WTC11 (cell line): ENCODE measurements at regions not wholly inside any gene's neighbourhood (a gene's known extent, or its start where the extent isn't known, plus 50 kb on each side); places are given as distances from the start of the nearest gene placed in this dataset.

Experiments used
- ATAC-seq: fragments of 200-7000 bp; cut with Tn5 transposase; 2 replicates; pipeline ENCODE4 v1.10.0; 2021; ENCODE audit warnings: mild to moderate bottlenecking, moderate library complexity
- CTCF ChIA-PET: fragments of 300-600 bp; sonication (Branson Sonifier 250); formaldehyde crosslinking; loops from one replicate; lab custom pipeline; 2021; ENCODE audit warnings: antibody characterized with exemption; lab: Charles Lee
- POLR2A ChIA-PET: fragments of 350-600 bp; sonication (Branson Sonifier 250); formaldehyde crosslinking; loops from one replicate; lab custom pipeline; 2021; ENCODE audit warnings: antibody characterized with exemption; lab: Charles Lee
- DNase-seq: peaks from one replicate; pipeline ENCODE4 v3.0.0; 2021; ENCODE audit warnings: low spot score
- H3K27ac Mint-ChIP-seq: 2 replicates; pipeline ENCODE4 v1.8.0; 2021; ENCODE audit warnings: mixed read lengths
- H3K27me3 Mint-ChIP-seq: 2 replicates; pipeline ENCODE4 v1.8.0; 2021; ENCODE audit warnings: low read depth, mild to moderate bottlenecking, moderate library complexity, mixed read lengths
- H3K36me3 Mint-ChIP-seq: 2 replicates; pipeline ENCODE4 v1.8.0; 2021; ENCODE audit warnings: mixed read lengths
- H3K4me1 Mint-ChIP-seq: 2 replicates; pipeline ENCODE4 v1.8.0; 2022; ENCODE audit warnings: mixed read lengths
- H3K4me3 Mint-ChIP-seq: 2 replicates; pipeline ENCODE4 v1.8.0; 2021; ENCODE audit warnings: mild to moderate bottlenecking, moderate library complexity, mixed read lengths
- H3K9me3 Mint-ChIP-seq: 2 replicates; pipeline ENCODE4 v1.8.0; 2021; ENCODE audit warnings: mixed read lengths
- CBFB ChIP-seq: sonication (generic); formaldehyde crosslinking; IDR thresholded peaks from 2 replicates; pipeline ENCODE4 v1.8.1; 2022; ENCODE audit warnings: mild to moderate bottlenecking, low read depth, missing genetic modification reagents
- CREB1 ChIP-seq: sonication (generic); formaldehyde crosslinking; IDR thresholded peaks from 2 replicates; pipeline ENCODE4 v1.8.0; 2023; ENCODE audit warnings: mild to moderate bottlenecking, missing genetic modification reagents
- E2F1 ChIP-seq: sonication (generic); formaldehyde crosslinking; IDR thresholded peaks from 2 replicates; pipeline ENCODE4 v1.8.0; 2022; ENCODE audit warnings: mild to moderate bottlenecking, missing genetic modification reagents
- MAX ChIP-seq: sonication (generic); formaldehyde crosslinking; IDR thresholded peaks from 2 replicates; pipeline ENCODE4 v1.8.0; 2022; ENCODE audit warnings: mild to moderate bottlenecking, missing genetic modification reagents
- NFE2L1 ChIP-seq: sonication (generic); formaldehyde crosslinking; IDR thresholded peaks from 2 replicates; pipeline ENCODE4 v1.8.1; 2023; ENCODE audit warnings: missing genetic modification reagents
- RELA ChIP-seq: sonication (generic); formaldehyde crosslinking; IDR thresholded peaks from 2 replicates; pipeline ENCODE4 v1.8.1; 2022; ENCODE audit warnings: missing genetic modification reagents, mild to moderate bottlenecking, borderline replicate concordance
- ZNF121 ChIP-seq: sonication (generic); formaldehyde crosslinking; IDR thresholded peaks from 2 replicates; pipeline ENCODE4 v1.8.0; 2023; ENCODE audit warnings: missing genetic modification reagents
- ZNF396 ChIP-seq: fragments of 250-450 bp; sonication (Bioruptor Pico); IDR thresholded peaks from 2 replicates; pipeline ENCODE4 v1.8.0; 2021; ENCODE audit warnings: mild to moderate bottlenecking, moderate library complexity, borderline replicate concordance
- ZSCAN18 ChIP-seq: fragments of 250-450 bp; sonication (Bioruptor Pico); IDR thresholded peaks from 2 replicates; pipeline ENCODE4 v2.1.2; 2022; ENCODE audit warnings: mild to moderate bottlenecking, moderate library complexity
- TF ChIP-seq, protein P1 (sequence below): sonication (generic); formaldehyde crosslinking; IDR thresholded peaks from 2 replicates; pipeline ENCODE4 v1.8.1; 2022; ENCODE audit warnings: missing genetic modification reagents, borderline replicate concordance
- TF ChIP-seq, protein P2 (sequence below): fragments of 250-450 bp; sonication (Bioruptor Pico); IDR thresholded peaks from 2 replicates; pipeline ENCODE4 v1.9.0; 2021; ENCODE audit warnings: mild to moderate bottlenecking, borderline replicate concordance
- TF ChIP-seq, protein P3 (sequence below): sonication (generic); formaldehyde crosslinking; IDR thresholded peaks from 2 replicates; pipeline ENCODE4 v1.8.0; 2022; ENCODE audit warnings: mild to moderate bottlenecking, missing genetic modification reagents
- TF ChIP-seq, protein P4 (sequence below): fragments of 200-600 bp; IDR thresholded peaks from 2 replicates; pipeline ENCODE4 v1.8.0; 2022; ENCODE audit warnings: antibody characterized with exemption
- TF ChIP-seq, protein P5 (sequence below): fragments of 250-450 bp; sonication (Bioruptor Pico); IDR thresholded peaks from 2 replicates; pipeline ENCODE4 v1.9.0; 2021; ENCODE audit warnings: mild to moderate bottlenecking
- TF ChIP-seq, protein P6 (sequence below): fragments of 250-450 bp; sonication (Bioruptor Pico); IDR thresholded peaks from 2 replicates; pipeline ENCODE4 v1.8.0; 2021; ENCODE audit warnings: mild to moderate bottlenecking

DNA sequence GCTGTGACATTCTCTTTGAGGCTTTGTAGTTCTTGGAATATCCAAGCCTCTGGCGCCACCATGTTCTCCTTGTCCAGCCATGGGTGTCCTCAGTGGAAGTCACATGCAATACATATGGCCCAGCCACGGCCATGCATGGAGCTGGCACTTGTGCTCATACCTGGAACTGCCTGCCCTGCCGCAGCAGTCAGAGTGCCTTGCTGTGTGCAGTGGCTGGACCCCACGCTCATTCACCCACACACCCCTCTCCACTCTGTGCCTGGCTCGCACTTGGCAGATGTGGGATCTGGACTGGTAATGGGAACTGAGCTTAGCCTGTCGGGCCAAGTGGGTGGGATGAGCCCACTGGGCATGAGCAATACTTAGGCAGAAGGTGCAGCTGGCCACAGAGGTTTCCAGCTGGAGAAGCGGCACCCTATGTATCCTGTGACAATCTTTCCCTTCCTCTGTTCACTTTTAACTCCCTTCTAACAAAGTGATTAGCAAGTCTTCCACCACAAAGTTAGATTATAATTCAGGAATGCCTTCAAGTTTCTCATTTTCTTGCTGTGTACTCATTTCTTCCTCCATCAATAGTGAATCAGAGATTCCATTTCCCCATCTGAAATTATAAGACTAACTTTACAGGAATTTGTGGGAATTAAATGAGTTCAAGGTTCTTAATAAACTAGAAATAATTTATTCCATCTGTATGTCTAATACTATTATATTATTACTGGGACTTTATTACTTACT lies 351.6 kb upstream of the NCAM2 start:
- ATAC-seq (no peak), DNase-seq (no peak)
- peaks cover 2% of the 10 kb centered on the region for H3K36me3 Mint-ChIP-seq
- no peak overlapping the region for H3K27ac Mint-ChIP-seq
- H3K9me3 Mint-ChIP-seq, result peaks cover 13% of the 10 kb centered on the region; the same call in 1 of the 2 replicates
- POLR2A ChIA-PET, result no interaction called here
- TF ChIP-seq, protein P1, sequence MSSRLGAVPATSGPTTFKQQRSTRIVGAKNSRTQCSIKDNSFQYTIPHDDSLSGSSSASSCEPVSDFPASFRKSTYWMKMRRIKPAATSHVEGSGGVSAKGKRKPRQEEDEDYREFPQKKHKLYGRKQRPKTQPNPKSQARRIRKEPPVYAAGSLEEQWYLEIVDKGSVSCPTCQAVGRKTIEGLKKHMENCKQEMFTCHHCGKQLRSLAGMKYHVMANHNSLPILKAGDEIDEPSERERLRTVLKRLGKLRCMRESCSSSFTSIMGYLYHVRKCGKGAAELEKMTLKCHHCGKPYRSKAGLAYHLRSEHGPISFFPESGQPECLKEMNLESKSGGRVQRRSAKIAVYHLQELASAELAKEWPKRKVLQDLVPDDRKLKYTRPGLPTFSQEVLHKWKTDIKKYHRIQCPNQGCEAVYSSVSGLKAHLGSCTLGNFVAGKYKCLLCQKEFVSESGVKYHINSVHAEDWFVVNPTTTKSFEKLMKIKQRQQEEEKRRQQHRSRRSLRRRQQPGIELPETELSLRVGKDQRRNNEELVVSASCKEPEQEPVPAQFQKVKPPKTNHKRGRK (CRISPR knock-in tag), result no peak
- TF ChIP-seq ZSCAN18 (CRISPR knock-in tag) (no peak), RELA (CRISPR knock-in tag) (no peak), MAX (CRISPR knock-in tag) (no peak), CBFB (CRISPR knock-in tag) (no peak)
- TF ChIP-seq, protein P2, sequence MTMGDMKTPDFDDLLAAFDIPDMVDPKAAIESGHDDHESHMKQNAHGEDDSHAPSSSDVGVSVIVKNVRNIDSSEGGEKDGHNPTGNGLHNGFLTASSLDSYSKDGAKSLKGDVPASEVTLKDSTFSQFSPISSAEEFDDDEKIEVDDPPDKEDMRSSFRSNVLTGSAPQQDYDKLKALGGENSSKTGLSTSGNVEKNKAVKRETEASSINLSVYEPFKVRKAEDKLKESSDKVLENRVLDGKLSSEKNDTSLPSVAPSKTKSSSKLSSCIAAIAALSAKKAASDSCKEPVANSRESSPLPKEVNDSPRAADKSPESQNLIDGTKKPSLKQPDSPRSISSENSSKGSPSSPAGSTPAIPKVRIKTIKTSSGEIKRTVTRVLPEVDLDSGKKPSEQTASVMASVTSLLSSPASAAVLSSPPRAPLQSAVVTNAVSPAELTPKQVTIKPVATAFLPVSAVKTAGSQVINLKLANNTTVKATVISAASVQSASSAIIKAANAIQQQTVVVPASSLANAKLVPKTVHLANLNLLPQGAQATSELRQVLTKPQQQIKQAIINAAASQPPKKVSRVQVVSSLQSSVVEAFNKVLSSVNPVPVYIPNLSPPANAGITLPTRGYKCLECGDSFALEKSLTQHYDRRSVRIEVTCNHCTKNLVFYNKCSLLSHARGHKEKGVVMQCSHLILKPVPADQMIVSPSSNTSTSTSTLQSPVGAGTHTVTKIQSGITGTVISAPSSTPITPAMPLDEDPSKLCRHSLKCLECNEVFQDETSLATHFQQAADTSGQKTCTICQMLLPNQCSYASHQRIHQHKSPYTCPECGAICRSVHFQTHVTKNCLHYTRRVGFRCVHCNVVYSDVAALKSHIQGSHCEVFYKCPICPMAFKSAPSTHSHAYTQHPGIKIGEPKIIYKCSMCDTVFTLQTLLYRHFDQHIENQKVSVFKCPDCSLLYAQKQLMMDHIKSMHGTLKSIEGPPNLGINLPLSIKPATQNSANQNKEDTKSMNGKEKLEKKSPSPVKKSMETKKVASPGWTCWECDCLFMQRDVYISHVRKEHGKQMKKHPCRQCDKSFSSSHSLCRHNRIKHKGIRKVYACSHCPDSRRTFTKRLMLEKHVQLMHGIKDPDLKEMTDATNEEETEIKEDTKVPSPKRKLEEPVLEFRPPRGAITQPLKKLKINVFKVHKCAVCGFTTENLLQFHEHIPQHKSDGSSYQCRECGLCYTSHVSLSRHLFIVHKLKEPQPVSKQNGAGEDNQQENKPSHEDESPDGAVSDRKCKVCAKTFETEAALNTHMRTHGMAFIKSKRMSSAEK (CRISPR knock-in tag), result no peak
- TF ChIP-seq, protein P3, sequence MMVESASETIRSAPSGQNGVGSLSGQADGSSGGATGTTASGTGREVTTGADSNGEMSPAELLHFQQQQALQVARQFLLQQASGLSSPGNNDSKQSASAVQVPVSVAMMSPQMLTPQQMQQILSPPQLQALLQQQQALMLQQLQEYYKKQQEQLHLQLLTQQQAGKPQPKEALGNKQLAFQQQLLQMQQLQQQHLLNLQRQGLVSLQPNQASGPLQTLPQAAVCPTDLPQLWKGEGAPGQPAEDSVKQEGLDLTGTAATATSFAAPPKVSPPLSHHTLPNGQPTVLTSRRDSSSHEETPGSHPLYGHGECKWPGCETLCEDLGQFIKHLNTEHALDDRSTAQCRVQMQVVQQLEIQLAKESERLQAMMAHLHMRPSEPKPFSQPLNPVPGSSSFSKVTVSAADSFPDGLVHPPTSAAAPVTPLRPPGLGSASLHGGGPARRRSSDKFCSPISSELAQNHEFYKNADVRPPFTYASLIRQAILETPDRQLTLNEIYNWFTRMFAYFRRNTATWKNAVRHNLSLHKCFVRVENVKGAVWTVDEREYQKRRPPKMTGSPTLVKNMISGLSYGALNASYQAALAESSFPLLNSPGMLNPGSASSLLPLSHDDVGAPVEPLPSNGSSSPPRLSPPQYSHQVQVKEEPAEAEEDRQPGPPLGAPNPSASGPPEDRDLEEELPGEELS (CRISPR knock-in tag), result no peak
- no peak overlapping the region for H3K4me3 Mint-ChIP-seq
- peaks cover 9% of the 10 kb centered on the region for H3K4me1 Mint-ChIP-seq
- CTCF ChIA-PET, result no interaction called here
- H3K27me3 Mint-ChIP-seq, result no peaks in the 10 kb centered on the region

DNA sequence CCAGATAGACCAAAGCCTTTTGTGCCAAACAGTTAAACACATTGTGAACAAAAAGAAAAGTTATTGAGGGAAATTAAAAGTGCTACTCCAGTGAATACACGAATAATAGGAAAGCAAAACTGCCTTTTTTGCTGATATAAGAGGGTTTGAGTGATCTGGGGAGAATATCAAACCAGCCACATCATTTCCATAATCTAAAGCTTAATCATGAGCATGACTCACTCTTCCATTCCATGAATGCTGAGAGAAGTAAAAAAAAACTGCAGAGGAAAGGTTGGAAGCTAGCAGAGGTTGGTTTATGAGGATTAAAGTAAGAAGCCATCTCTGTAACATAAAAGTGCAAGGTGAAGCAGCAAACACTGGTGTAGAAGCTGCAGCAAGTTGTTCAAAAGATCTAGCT lies 350.6 kb upstream of the NCAM2 start:
- H3K4me1 Mint-ChIP-seq, result peaks cover 8% of the 10 kb centered on the region
- ATAC-seq (no peak), DNase-seq (no peak)
- POLR2A ChIA-PET, result interaction anchor here (0.8 kb wide), 1 partner anchor 58 kb away, joined by 3 read pairs; no protein-coding TSS in a partner anchor
- H3K27me3 Mint-ChIP-seq, result no peaks in the 10 kb centered on the region
- H3K27ac Mint-ChIP-seq, result no peak overlapping the region
- no peak overlapping the region for H3K4me3 Mint-ChIP-seq
- no peak for TF ChIP-seq CREB1 (CRISPR knock-in tag)
- TF ChIP-seq E2F1 (CRISPR knock-in tag), result no peak
- TF ChIP-seq NFE2L1 (CRISPR knock-in tag), result no peak
- TF ChIP-seq ZNF121 (CRISPR knock-in tag), result no peak
- TF ChIP-seq, protein P4, sequence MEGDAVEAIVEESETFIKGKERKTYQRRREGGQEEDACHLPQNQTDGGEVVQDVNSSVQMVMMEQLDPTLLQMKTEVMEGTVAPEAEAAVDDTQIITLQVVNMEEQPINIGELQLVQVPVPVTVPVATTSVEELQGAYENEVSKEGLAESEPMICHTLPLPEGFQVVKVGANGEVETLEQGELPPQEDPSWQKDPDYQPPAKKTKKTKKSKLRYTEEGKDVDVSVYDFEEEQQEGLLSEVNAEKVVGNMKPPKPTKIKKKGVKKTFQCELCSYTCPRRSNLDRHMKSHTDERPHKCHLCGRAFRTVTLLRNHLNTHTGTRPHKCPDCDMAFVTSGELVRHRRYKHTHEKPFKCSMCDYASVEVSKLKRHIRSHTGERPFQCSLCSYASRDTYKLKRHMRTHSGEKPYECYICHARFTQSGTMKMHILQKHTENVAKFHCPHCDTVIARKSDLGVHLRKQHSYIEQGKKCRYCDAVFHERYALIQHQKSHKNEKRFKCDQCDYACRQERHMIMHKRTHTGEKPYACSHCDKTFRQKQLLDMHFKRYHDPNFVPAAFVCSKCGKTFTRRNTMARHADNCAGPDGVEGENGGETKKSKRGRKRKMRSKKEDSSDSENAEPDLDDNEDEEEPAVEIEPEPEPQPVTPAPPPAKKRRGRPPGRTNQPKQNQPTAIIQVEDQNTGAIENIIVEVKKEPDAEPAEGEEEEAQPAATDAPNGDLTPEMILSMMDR, result no peak
- TF ChIP-seq, protein P5, sequence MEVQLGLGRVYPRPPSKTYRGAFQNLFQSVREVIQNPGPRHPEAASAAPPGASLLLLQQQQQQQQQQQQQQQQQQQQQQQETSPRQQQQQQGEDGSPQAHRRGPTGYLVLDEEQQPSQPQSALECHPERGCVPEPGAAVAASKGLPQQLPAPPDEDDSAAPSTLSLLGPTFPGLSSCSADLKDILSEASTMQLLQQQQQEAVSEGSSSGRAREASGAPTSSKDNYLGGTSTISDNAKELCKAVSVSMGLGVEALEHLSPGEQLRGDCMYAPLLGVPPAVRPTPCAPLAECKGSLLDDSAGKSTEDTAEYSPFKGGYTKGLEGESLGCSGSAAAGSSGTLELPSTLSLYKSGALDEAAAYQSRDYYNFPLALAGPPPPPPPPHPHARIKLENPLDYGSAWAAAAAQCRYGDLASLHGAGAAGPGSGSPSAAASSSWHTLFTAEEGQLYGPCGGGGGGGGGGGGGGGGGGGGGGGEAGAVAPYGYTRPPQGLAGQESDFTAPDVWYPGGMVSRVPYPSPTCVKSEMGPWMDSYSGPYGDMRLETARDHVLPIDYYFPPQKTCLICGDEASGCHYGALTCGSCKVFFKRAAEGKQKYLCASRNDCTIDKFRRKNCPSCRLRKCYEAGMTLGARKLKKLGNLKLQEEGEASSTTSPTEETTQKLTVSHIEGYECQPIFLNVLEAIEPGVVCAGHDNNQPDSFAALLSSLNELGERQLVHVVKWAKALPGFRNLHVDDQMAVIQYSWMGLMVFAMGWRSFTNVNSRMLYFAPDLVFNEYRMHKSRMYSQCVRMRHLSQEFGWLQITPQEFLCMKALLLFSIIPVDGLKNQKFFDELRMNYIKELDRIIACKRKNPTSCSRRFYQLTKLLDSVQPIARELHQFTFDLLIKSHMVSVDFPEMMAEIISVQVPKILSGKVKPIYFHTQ (CRISPR knock-in tag), result no peak
- TF ChIP-seq ZNF396, result no peak
- TF ChIP-seq, protein P6, sequence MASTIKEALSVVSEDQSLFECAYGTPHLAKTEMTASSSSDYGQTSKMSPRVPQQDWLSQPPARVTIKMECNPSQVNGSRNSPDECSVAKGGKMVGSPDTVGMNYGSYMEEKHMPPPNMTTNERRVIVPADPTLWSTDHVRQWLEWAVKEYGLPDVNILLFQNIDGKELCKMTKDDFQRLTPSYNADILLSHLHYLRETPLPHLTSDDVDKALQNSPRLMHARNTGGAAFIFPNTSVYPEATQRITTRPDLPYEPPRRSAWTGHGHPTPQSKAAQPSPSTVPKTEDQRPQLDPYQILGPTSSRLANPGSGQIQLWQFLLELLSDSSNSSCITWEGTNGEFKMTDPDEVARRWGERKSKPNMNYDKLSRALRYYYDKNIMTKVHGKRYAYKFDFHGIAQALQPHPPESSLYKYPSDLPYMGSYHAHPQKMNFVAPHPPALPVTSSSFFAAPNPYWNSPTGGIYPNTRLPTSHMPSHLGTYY (CRISPR knock-in tag), result no peak
- CTCF ChIA-PET, result interaction anchor here (0.6 kb wide), 1 partner anchor 206 kb away, joined by 4 read pairs; no protein-coding TSS in a partner anchor
- H3K9me3 Mint-ChIP-seq, result peaks cover 13% of the 10 kb centered on the region; the same call in 1 of the 2 replicates
- peaks cover 2% of the 10 kb centered on the region for H3K36me3 Mint-ChIP-seq
